ENCODE measurements at regions not wholly inside any gene's neighbourhood (a gene's known extent, or its start where the extent isn't known, plus 50 kb on each side); places are given as distances from the start of the nearest gene placed in this dataset.
A peak's percentile ranks its signal among the peaks of the same experiment; 100 is the strongest.

- DNase-seq (ENCODE audit: extremely low read depth, insufficient read length): no peak
- H3K4me3 ChIP-seq (replicated peaks; ENCODE audit: low read depth, low read length): no peak overlapping the region
- TF ChIP-seq, protein P1, sequence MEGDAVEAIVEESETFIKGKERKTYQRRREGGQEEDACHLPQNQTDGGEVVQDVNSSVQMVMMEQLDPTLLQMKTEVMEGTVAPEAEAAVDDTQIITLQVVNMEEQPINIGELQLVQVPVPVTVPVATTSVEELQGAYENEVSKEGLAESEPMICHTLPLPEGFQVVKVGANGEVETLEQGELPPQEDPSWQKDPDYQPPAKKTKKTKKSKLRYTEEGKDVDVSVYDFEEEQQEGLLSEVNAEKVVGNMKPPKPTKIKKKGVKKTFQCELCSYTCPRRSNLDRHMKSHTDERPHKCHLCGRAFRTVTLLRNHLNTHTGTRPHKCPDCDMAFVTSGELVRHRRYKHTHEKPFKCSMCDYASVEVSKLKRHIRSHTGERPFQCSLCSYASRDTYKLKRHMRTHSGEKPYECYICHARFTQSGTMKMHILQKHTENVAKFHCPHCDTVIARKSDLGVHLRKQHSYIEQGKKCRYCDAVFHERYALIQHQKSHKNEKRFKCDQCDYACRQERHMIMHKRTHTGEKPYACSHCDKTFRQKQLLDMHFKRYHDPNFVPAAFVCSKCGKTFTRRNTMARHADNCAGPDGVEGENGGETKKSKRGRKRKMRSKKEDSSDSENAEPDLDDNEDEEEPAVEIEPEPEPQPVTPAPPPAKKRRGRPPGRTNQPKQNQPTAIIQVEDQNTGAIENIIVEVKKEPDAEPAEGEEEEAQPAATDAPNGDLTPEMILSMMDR (IDR thresholded peaks at IDR 0.05; ENCODE audit: insufficient read depth, low read length, poor library complexity, severe bottlenecking): no peak
- no peaks in the 10 kb centered on the region; the same call in 1 of the 2 replicates for H3K27me3 ChIP-seq (replicated peaks; ENCODE audit: control insufficient read depth, insufficient read depth, low read length)
- no peaks in the 10 kb centered on the region for H3K36me3 ChIP-seq (ENCODE audit: control insufficient read depth, insufficient read depth, low read length)
Measured at GRCh38 chr5:154648706-154649105, 106.5 kb upstream of the LARP1 start.

DNA sequence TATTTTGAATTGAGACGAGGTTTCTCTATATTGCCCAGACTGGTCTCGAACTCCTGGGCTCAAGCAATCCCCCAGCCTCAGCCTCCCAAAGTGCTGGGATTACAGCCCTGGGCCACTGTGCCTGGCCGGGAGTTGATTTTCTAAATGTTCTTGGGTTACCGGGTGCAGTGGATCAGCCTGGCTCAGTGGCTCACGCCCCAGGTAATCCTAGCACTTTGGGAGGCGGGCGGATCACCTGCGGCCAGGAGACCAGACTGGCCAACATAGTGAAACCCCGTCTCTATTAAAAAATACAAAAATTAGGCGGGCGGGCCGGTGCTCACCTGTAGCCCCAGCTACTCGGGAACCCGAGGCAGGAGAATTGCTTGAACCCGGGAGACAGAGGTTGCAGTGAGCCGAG lies 106.9 kb upstream of the LARP1 start:
- Histone ChIP-seq H3K27me3 (replicated peaks; ENCODE audit: control insufficient read depth, insufficient read depth, low read length) (no peaks in the 10 kb centered on the region; the same call in 1 of the 2 replicates), H3K4me3 (replicated peaks; ENCODE audit: low read depth, low read length) (no peak overlapping the region)
- TF ChIP-seq, protein P1 (IDR thresholded peaks at IDR 0.05; ENCODE audit: insufficient read depth, low read length, poor library complexity, severe bottlenecking): no peak

DNA sequence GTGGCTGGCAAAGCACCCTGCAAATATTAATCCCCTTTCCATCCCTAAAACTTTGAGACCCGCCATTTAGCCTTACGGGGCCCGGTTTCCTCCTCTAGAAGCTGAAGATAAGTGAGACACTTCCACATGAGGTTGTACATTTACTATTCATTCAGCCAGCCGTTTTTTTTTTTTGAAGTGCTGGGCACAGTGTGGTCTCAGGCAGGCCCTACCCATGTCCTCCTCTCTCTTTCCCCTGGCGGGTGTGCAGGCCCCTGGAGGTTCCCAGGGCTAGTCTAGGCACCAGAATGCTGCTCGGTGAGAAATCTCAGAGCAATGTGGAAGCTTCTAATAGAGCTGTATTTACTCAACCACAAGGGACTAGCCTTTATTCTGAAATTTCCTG lies 107.4 kb upstream of the LARP1 start:
- Histone ChIP-seq H3K27me3 (replicated peaks; ENCODE audit: control insufficient read depth, insufficient read depth, low read length) (no peaks in the 10 kb centered on the region; the same call in 1 of the 2 replicates), H3K4me3 (replicated peaks; ENCODE audit: low read depth, low read length) (no peak overlapping the region), H3K36me3 (ENCODE audit: control insufficient read depth, insufficient read depth, low read length) (no peaks in the 10 kb centered on the region)
- TF ChIP-seq, protein P1 (IDR thresholded peaks at IDR 0.05; ENCODE audit: insufficient read depth, low read length, poor library complexity, severe bottlenecking): no peak
- no peak for DNase-seq (ENCODE audit: extremely low read depth, insufficient read length)

More for the DNA sequence above, 106.9 kb upstream of the LARP1 start:
- no peak for DNase-seq (ENCODE audit: extremely low read depth, insufficient read length)
- no peaks in the 10 kb centered on the region for H3K36me3 ChIP-seq (ENCODE audit: control insufficient read depth, insufficient read depth, low read length)

GRCh38 chr5:154647114-154647760 lies 107.9 kb upstream of the LARP1 start:
- H3K4me3 ChIP-seq (replicated peaks; ENCODE audit: low read depth, low read length): no peak overlapping the region; the same call in 1 of the 2 replicates

GRCh38 chr5:154646745-154647113 lies 108.4 kb upstream of the LARP1 start:
- TF ChIP-seq, protein P1 (IDR thresholded peaks at IDR 0.05; ENCODE audit: insufficient read depth, low read length, poor library complexity, severe bottlenecking): no peak
- no peak overlapping the region for H3K4me3 ChIP-seq (replicated peaks; ENCODE audit: low read depth, low read length)
- no peak for DNase-seq (ENCODE audit: extremely low read depth, insufficient read length)
- H3K36me3 ChIP-seq (ENCODE audit: control insufficient read depth, insufficient read depth, low read length): no peaks in the 10 kb centered on the region
- no peaks in the 10 kb centered on the region; the same call in 1 of the 2 replicates for H3K27me3 ChIP-seq (replicated peaks; ENCODE audit: control insufficient read depth, insufficient read depth, low read length)

More at GRCh38 chr5:154647114-154647760, 107.9 kb upstream of the LARP1 start:
- TF ChIP-seq, protein P1 (IDR thresholded peaks at IDR 0.05; ENCODE audit: insufficient read depth, low read length, poor library complexity, severe bottlenecking): no peak
- no peaks in the 10 kb centered on the region for H3K36me3 ChIP-seq (ENCODE audit: control insufficient read depth, insufficient read depth, low read length)
- DNase-seq (ENCODE audit: extremely low read depth, insufficient read length): peak; percentile 24
- H3K27me3 ChIP-seq (replicated peaks; ENCODE audit: control insufficient read depth, insufficient read depth, low read length): no peaks in the 10 kb centered on the region; the same call in 1 of the 2 replicates

Data from GM06990 (cell line).